ENCODE measurements at regions not wholly inside any gene's neighbourhood (a gene's known extent, or its start where the extent isn't known, plus 50 kb on each side); places are given as distances from the start of the nearest gene placed in this dataset.

DNA sequence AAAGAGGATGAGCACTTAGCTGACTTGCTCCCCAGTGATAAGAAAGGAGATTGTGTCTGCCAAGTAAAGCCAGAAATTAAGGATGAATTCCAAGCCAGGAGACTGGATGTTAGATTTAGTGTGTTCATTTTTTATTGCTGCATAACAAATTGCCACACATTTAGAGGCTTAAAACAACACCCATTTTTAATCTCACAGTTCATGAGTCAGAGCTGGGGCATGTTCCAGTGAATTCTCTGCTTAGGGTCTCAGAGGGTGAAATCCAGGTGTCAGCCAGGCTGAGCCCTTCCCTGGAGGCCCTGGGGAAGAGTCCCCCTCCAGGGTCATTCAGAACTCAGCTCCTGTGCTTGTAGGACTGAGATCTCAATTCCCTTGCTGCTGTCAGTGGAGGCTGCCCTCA, 352.8 kb downstream of the BUD13 start:
- TF ChIP-seq, protein P1, sequence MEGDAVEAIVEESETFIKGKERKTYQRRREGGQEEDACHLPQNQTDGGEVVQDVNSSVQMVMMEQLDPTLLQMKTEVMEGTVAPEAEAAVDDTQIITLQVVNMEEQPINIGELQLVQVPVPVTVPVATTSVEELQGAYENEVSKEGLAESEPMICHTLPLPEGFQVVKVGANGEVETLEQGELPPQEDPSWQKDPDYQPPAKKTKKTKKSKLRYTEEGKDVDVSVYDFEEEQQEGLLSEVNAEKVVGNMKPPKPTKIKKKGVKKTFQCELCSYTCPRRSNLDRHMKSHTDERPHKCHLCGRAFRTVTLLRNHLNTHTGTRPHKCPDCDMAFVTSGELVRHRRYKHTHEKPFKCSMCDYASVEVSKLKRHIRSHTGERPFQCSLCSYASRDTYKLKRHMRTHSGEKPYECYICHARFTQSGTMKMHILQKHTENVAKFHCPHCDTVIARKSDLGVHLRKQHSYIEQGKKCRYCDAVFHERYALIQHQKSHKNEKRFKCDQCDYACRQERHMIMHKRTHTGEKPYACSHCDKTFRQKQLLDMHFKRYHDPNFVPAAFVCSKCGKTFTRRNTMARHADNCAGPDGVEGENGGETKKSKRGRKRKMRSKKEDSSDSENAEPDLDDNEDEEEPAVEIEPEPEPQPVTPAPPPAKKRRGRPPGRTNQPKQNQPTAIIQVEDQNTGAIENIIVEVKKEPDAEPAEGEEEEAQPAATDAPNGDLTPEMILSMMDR (IDR thresholded peaks at IDR 0.05): no peak
- no peak for TF ChIP-seq POLR2A (IDR thresholded peaks at IDR 0.05)
